HG03565 (cell line): ENCODE measurements at regions not wholly inside any gene's neighbourhood (a gene's known extent, or its start where the extent isn't known, plus 50 kb on each side); places are given as distances from the start of the nearest gene placed in this dataset.
"Not testable (repeated sequence)": the region's sequence is repeated elsewhere in the genome, so short reads cannot be mapped to it uniquely, and the experiment has no call there.

Experiments
- ATAC-seq: cut with Tn5 transposase; IDR thresholded peaks from one replicate; pipeline ENCODE4 v1.9.1; 2021; ENCODE audit warnings: mild to moderate bottlenecking, moderate library complexity; ENCODE audit not compliant: unreplicated experiment

DNA sequence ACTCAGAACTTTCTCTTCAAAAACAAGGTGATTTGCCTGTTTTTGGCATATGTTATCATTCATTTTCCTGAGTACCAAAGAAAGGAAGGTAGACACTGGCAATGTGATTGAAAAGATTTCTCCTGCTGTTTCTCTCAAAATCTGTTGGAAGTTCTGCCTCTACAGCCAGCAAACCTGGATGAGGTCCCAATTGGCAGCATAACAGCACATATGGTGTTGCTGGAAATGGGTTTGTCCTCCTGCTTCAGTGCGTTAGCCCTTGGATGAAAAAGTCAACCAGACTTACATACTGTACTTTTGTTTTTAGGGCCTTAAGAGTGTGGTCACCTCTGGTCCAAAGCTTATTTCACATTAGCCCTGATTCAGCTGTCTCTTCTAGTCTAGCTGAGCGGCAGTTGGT is 237.6 kb upstream of the MME start:
- no peak for ATAC-seq

DNA sequence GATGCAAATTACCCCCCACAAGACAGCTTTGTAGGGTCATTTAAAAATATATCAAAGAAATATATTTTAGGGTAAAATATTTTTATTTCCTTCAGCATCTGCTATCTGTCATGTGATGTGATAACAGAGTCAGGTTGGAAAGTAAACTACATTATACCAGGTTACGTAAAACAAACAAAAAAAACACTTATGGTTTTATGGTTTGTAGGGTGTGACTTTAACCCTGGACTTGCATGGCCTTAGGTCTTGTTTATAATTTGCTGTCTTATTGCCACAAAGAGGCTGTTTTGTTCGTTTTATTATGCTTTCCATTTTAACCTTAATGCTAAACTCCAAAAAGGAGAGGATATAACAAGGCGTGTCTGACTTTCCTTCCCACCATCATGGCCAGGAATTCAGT is 244.5 kb upstream of the MME start:
- ATAC-seq: no peak

DNA sequence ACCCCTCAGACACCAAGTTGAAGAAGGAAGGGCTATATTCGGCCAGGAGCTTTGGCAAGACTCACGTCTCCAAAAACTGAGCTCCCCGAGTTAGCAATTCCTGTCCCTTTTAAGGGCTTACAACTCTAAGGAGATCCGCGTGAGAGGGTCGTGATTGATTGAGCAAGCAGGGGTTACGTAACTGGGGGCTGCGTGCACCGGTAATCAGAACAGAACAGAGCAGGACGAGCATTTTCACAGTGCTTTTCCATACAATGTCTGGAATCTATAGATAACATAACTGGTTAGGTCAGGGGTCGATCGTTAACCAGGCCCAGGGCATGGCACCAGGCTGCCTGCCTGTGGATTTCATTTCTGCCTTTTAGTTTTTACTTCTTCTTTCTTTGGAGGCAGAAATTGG is 245.3 kb upstream of the MME start:
- ATAC-seq: not testable (repeated sequence)

DNA sequence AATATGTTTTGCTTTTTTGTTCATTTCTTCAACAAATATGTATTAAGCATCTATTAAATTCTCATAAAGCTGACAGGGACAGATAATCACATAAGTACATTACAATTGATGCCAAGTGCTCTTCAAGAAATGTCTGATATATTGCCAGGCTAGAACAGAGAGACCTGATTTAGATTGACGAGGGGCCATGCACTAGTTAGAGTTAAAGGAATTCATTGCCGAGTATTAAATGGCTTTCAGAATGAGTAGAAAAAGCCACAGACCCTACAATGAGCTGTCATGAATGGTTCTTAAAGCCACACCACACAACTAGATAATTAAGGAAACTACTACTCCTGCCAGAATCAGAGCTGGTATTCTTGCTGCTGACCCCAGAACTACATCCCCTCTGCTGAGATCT is 250.2 kb upstream of the MME start:
- ATAC-seq: no peak

DNA sequence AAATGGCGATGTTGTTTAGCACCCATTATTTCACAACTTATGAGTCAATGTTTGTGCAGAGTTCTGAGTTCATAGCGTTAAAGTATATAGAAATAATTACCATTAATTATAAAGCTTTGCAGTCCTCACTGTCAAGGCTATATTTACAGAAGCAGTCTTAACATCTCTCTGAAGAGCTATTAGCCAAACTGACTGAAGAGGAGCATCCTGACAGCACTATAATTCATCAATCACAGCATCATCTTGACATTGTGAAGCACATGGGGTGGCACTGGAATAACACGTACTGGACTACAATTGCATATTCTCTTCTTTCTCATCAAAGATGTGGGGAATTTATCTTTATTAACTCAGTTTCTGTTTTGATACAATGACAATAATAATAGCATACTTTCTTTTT is 260.6 kb upstream of the MME start:
- no peak for ATAC-seq

DNA sequence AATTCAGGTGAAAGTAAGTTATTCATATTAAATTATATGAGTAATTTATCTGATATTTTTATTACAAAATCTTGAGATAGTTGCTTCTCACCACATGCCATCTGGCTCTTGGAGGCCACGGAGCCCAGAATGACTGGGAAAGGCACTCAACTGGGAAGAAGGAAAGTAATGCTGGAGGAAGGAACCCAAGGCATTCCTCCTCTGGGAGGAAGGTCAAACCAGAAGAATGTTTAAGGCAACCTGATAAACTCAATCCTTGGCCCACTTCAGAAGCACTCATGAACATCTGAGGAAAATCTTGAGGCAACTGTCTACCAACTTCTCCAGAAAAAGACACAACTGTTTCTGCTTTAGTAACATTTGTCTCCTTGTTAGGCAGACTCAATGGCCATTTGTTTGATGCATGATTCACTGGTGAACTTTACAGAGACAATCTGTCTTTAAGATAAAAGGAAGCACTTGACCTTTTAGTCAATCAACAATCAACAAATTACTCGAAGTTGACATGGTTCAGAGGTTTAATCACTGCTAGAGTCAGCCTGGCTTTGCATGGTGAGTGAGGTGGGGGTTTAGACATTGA is 261.4 kb upstream of the MME start:
- ATAC-seq: no peak

DNA sequence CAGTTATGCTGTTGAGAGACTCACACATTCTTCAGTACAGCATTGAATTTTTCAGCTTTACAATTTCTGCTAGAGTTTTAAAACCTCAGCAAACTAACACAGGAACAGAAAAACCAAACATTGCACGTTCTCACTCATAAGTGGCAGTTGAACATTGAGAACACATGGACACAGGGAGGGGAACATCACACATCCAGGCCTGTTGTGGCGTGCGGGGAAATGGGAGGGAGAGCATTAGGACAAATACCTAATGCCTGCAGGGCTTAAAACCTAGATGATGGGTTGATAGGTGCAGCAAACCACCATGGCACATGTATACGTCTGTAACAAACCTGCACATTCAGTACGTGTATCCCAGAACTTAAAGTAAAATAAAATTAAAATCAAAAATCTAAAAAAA is 270.1 kb upstream of the MME start:
- ATAC-seq: not testable (repeated sequence)

DNA sequence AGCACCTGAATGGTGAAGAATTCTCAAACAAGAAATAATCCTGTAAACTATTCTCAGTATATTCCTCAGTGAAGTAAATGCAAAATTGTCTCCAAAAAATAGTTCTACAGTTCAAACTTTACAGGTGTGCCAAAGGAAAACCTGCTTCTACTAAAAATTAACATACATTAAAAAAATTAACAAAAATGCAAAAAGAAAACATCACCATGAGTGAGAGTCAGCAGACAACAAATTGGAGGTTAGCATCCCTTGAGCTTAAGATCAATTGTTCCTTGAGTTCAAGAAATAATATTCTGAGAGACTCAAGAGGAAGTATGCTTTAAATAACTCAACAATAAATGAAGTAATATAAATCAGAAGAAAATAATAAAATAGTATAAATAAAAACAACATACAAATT is 278.4 kb upstream of the MME start:
- no peak for ATAC-seq

DNA sequence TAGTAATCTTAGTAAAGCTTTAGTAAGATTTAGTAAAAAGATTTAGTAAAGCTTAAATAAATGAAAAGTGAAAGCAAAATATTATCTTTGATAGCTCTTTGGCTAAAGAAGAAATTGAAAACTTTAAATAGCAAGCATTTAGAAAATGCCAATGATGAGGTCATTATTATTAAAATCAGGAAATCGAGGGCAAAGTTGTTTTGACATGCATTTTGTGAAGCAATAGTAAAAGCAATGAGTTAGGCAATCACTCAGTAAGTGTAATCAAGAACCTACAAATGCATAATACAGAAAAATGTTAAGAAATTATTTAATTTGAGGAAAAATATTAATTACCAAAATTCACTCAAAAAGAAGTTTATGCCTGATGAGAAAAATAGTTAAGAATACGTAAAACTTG is 280.3 kb upstream of the MME start:
- no peak for ATAC-seq

DNA sequence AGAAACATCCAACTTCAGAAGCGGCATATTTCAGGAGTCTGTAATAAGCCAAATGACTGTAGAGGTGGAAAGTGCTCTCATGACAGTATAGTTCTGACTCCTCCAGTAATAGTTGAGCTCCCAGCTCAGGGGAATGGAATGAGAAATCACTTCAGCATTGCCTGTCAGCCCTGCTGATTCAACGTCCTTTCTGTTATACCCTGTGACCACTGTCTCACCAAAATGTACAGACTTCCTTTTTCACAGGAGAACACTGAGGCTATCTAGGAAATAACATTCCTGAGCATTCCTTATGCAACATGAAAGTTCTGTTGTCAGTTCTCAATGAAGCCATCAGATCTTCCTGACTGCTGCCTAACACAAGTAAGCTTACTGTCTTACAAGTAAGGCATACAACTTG is 284.5 kb upstream of the MME start:
- no peak for ATAC-seq

DNA sequence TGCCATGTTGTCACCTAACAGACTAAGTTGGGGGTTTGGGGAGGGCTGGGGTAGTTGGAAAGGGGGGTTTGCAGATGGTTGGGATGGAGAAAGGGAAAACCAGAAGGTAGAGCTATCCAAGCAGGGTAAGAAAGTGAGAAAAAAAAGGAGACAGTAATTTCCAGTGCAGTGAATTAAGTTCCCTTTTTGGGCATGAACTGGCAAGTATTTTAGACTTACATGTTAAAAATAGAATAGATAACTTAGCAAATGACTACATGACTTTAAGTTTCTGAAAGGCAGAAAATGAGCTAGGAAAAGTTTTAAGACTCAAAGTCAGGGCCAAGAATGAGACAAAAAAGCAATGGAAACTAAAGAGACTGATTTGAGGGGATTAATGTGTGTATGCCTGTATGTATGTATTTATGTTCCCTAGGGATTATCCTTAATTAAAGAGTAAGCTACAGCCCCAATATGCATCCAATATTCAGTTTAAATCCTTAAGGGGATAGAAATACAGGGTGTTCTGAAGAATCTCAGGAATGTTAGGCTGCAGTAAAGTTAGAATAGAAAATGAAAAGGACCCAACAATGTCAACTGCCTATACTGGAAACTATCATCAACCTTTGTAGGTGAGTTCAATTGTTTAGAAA is 285.2 kb upstream of the MME start:
- ATAC-seq: no peak

DNA sequence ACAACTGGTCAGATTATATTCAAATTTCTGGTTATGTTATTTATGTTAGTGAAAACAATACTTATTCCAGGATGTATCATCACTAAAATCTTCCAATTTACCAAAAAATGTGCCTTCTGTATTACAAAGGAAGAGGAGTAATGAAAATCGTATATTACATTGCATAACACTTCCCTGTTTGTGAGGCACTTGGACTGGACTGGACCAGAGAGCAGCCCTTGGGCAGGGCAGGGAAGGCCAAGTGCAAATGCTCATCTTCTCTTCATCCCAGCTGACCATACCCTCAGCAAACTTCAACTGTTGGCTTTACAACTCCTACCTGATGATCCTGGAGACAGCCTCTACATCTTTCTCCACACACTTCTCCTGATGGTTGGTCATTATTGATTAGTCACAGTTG is 285.7 kb upstream of the MME start:
- no peak for ATAC-seq

DNA sequence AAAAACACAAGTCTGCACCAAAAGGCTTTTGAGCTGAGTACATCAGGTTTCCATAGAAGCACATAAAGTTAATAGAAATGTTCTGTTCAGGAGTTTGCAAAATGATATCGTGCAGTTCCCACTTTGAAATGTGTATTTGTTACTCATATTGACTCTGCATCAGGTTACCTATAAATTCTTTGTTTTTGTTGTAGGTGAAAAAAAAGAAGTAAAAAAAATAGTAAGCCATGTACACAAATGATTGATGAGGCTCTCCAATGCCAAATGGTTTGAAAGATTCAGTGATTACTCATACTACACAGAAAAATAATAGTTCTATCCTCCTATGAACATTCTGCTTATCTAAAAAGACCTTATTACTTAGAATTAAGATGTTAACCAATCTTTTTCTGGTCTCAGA is 287.3 kb upstream of the MME start:
- ATAC-seq: no peak

DNA sequence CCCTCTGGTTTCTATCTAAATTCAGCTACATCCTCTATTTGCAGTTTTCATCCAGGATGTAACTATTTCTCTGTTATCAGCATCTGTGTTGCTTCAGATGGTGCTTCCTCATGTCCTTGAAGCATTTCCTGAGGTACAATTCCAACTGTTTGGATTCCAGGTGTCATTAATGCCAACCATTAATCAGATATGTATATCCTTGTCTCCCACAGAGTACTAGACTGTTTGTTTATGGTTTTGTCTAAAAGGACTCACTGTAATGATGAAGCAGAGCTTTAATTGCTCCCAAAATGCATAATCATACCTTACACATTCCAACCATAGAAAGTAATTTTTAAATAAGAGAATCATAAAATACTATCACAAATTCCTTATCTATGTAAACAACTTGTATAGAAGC is 288.5 kb upstream of the MME start:
- ATAC-seq: no peak

DNA sequence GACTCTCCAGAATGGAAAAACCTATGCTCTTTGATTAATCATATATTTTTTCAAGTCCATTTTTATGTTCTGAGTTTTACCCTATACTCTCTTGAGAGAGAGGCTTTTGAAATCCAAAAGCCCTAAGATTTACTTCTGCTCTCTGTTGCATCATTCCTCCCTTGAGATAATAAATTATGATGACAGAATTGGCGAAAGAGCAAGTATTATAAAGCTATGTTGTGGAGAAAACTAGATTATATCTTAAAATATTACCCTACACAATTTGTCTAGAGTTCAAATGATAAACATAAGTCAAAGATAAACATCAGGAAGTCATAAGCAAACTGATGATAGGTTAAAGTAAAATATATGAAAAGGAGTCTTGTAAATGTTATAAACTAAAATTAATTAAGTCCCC is 293.4 kb upstream of the MME start:
- ATAC-seq: no peak

DNA sequence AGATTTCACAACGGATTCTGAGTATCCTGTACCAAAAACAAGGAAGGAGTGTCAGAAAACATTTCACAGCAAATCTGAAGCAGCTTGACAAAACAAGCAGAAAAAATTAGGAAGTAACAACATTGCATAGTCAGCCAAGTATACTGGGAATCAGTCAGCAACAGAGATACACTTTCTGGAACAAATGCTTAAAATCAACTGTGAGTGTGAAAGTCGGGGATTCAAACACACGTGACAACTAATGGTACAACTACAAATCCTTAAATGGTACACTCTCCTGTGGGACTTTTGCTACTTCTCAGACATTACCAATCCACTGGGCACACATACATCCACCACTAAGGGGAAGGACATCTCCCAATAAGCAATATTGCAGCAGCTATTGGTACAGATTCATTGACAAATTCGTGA is 296.6 kb upstream of the MME start:
- ATAC-seq: no peak

DNA sequence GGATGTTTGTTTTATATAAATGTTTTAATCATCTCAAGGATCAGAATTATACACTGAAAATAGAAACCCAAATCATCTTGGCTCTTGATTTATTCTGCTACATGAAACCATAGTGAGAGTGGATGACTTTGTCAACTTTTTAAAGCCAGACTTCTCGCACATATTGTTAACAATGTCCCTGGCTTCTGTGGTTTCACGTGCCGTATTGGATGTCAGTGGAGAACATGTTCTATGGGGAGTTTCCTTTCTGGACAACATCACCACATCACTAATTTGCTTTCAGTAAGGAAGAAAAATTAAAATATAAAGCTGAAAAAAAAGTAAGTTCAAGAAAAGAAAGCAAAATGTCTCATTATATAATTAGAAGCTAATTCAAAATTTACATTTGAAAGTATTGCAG is 297.1 kb upstream of the MME start:
- no peak for ATAC-seq

DNA sequence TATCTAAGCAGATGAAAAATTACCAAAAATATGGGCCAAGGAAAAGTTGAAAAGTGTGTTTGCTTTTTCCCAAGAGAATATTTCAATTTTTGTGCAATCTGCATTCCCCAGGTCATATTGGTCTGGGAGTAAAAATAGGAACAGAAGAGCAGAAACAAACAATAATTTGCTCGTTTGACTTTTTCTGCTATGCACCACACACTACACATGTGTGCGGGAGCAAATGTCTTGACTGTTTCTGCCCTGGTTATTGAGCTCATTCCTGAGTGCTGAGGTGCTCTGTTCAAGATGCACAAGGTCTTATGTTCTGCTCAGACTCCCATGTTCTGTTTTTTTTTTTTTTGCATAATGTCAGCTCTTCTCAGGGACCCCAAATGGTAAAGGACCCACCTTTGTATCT is 298.0 kb upstream of the MME start:
- ATAC-seq: no peak

DNA sequence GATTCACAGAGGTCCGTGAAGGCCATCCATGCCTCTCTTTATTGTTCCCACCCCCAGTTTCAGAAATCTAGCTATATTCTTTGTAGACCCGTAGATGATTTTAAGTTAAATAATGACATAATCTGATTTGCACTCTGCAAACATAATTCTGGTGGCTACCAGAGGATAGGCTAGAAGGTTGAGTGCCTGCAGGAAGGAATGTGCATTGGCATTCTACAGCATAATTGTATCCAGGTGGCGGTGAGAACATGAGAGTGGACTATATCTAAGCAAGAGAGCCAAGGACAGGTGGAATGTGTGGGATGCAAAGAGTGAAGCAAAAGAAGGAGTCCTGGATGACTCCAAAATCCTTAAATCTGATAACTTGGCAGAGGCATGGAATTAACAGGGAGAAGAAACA is 298.5 kb upstream of the MME start:
- no peak for ATAC-seq

DNA sequence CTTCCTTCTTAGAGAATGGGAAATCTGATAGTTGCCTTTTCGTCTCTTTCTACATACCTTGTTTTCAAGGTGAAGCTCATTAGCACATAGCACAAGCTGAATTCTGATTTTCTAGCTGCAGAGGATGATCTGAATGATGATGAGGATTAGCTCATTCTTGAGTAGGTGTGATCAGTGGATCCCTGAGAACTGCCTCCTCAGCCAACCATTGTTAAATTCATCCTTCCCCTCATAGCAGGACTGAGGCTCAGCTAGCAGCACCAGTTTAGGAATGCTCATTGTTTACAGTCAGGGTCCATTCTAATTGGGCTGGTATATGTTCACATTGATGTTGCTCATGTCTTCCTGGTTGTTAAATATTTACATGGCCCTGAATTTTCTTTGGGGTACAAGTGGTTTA is 299.9 kb upstream of the MME start:
- no peak for ATAC-seq

DNA sequence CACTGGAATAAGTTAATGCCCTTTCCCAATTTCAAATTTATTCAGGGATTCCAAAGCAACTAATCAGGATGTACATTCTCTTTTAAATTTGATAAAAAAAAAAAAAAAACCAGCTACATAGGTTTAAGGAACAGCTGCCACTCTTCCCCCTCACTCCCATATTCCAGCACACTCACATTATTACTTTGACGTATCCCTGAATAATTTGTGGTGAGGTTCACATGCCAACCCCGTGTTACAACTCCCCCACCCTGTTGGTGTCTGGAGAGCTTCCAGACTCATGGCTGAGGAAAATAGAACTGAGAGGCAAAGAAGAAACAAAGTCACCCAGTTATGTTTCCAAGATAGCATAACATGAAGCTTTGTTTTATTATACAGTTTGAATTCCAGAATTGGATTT is 300.5 kb upstream of the MME start:
- no peak for ATAC-seq

DNA sequence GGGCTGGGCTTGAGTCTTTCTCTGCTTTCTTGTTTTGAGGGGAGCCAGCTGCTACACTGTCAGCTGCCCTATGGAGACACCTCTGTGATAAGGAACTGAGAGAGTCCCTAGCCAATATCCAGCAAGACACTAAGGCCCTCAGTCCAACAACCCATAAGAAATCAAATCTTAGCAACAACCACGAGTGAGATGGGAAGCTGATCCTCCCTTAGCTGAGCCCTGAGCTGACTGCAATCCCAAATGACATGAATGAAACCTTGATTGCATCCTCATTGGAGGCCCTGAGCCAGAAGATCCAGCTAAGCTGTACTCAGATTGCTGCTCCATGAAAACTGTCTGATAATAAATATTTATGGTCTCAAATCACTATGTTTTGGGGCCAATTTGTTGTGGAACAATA is 302.1 kb upstream of the MME start:
- no peak for ATAC-seq

DNA sequence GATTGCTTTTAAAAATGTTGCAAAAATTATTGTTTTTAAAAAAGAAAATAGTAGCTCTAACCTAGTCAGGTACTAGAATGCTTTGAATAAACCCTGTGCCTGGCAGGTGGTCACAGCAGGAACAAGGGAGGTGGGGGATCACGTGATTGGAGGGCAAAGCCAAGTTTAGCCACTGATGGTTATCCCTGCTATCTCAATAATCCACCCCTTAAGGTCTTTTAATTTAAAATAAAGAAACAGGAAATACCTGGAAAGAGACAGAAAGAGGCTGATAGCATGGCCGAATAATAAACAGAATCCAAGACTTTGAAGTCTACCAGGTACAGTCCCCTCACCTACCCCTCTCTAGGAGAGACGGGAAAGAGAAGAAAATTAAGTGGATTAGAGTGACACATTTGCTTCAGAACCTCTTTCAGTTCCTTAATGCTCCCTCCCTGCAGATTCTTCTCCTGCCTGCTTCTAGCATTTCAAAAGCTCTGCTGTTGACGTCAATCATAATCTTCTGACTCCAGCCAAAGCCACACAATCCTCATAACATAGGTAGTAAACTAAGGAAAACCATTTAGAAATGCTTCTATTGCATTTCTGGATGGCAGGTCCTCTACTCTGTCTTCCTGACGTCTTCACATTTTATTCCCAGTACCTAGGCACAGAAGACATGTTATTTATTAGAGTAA is 303.4 kb upstream of the MME start:
- no peak for ATAC-seq
